Stimulated activated CD4-positive, alpha-beta T cell treated with anti-CD3 and anti-CD28 coated beads, Interleukin-4, amount 100 ng/mL, for 24 hours (primary cell): ENCODE measurements at regions not wholly inside any gene's neighbourhood (a gene's known extent, or its start where the extent isn't known, plus 50 kb on each side); places are given as distances from the start of the nearest gene placed in this dataset.
"Not testable (repeated sequence)": the region's sequence is repeated elsewhere in the genome, so short reads cannot be mapped to it uniquely, and the experiment has no call there.

Experiments used
- DNase-seq: peaks from one replicate; pipeline ENCODE4 v3.0.0-alpha.2; 2020

- no peak for DNase-seq
Observed at GRCh38 chr4:67035986-67036385, 509.3 kb downstream of the CENPC start.

GRCh38 chr4:67035501-67035900 is 509.8 kb downstream of the CENPC start:
- DNase-seq: no peak

GRCh38 chr4:67030636-67031035 is 514.7 kb downstream of the CENPC start:
- DNase-seq: no peak

GRCh38 chr4:67020438-67020797 is 524.9 kb downstream of the CENPC start:
- DNase-seq: no peak

- no peak for DNase-seq
Observed at GRCh38 chr4:67019686-67020437, 525.4 kb downstream of the CENPC start.

GRCh38 chr4:67014592-67014991 is 530.7 kb downstream of the CENPC start:
- no peak for DNase-seq

- no peak for DNase-seq
Observed at GRCh38 chr4:67006791-67007190, 538.5 kb downstream of the CENPC start.

- DNase-seq: no peak
Observed at GRCh38 chr4:66991521-66991920, 553.8 kb downstream of the CENPC start.

GRCh38 chr4:66974665-66975064 is 570.6 kb downstream of the CENPC start:
- no peak for DNase-seq

- no peak for DNase-seq
Observed at GRCh38 chr4:66972087-66972486, 573.2 kb downstream of the CENPC start.

GRCh38 chr4:66964467-66964866 is 580.8 kb downstream of the CENPC start:
- DNase-seq: no peak

- DNase-seq: no peak
Observed at GRCh38 chr4:66963084-66963483, 582.2 kb downstream of the CENPC start.

GRCh38 chr4:66959207-66959606 is 586.1 kb downstream of the CENPC start:
- no peak for DNase-seq

GRCh38 chr4:66956852-66957251 is 588.5 kb downstream of the CENPC start:
- DNase-seq: no peak

- no peak for DNase-seq
Observed at GRCh38 chr4:66956426-66956825, 588.9 kb downstream of the CENPC start.

- DNase-seq: no peak
Observed at GRCh38 chr4:66955784-66956183, 589.5 kb downstream of the CENPC start.

GRCh38 chr4:66949419-66949818 is 595.9 kb downstream of the CENPC start:
- no peak for DNase-seq

- no peak for DNase-seq
Observed at GRCh38 chr4:66946761-66947160, 598.5 kb downstream of the CENPC start.

GRCh38 chr4:66943112-66943511 is 602.2 kb downstream of the CENPC start:
- DNase-seq: no peak

- not testable (repeated sequence) for DNase-seq
Observed at GRCh38 chr4:66931981-66932380, 613.3 kb downstream of the CENPC start.

- no peak for DNase-seq
Observed at GRCh38 chr4:66930206-66930605, 615.1 kb downstream of the CENPC start.

- DNase-seq: no peak
Observed at GRCh38 chr4:66929748-66930147, 615.6 kb downstream of the CENPC start.

GRCh38 chr4:66928881-66929280 is 616.4 kb downstream of the CENPC start:
- not testable (repeated sequence) for DNase-seq

- DNase-seq: no peak
Observed at GRCh38 chr4:66927937-66928336, 617.4 kb downstream of the CENPC start.

GRCh38 chr4:66926687-66927086 is 618.6 kb downstream of the CENPC start:
- DNase-seq: no peak
